Karpas-422 (cell line): ENCODE measurements at regions not wholly inside any gene's neighbourhood (a gene's known extent, or its start where the extent isn't known, plus 50 kb on each side); places are given as distances from the start of the nearest gene placed in this dataset.

Source experiments
- DNase-seq: peaks from one replicate; pipeline ENCODE4 v3.0.0-alpha.2; 2015
- H2AFZ ChIP-seq: fragments of 200-600 bp; sonication (generic); 2 replicates; pipeline ENCODE4 v1.6.1; 2014; ENCODE audit warnings: antibody characterized with exemption, low read length, mixed read lengths
- H3K27ac ChIP-seq: fragments of 200-600 bp; sonication (generic); 2 replicates; pipeline ENCODE4 v1.5.1; 2014; ENCODE audit warnings: mild to moderate bottlenecking, low read length, moderate library complexity
- H3K27me3 ChIP-seq: fragments of 200-600 bp; sonication (generic); 2 replicates; pipeline ENCODE4 v1.6.1; 2014; ENCODE audit warnings: low read length, mixed read lengths
- H3K36me3 ChIP-seq: fragments of 200-600 bp; sonication (generic); 2 replicates; pipeline ENCODE4 v1.6.1; 2014; ENCODE audit warnings: low read length, mixed read lengths; ENCODE audit not compliant: insufficient read depth
- H3K4me1 ChIP-seq: fragments of 200-600 bp; sonication (generic); 2 replicates; pipeline ENCODE4 v1.6.1; 2014; ENCODE audit warnings: mild to moderate bottlenecking, low read length, mixed read lengths
- H3K4me2 ChIP-seq: fragments of 200-600 bp; sonication (generic); 2 replicates; pipeline ENCODE4 v1.6.1; 2014; ENCODE audit warnings: low read length, low read depth, mild to moderate bottlenecking; ENCODE audit not compliant: poor library complexity, severe bottlenecking
- H3K4me3 ChIP-seq: fragments of 200-600 bp; sonication (generic); 2 replicates; pipeline ENCODE4 v1.5.1; 2014; ENCODE audit warnings: mild to moderate bottlenecking, antibody characterized with exemption, low read length, mixed read lengths
- H3K79me2 ChIP-seq: fragments of 200-600 bp; sonication (generic); 2 replicates; pipeline ENCODE4 v1.6.1; 2014; ENCODE audit warnings: mild to moderate bottlenecking, low read length, mixed read lengths
- H3K9ac ChIP-seq: fragments of 200-600 bp; sonication (generic); 2 replicates; pipeline ENCODE4 v1.6.0; 2014; ENCODE audit warnings: low read length
- H3K9me2 ChIP-seq: fragments of 200-600 bp; sonication (generic), shearing (Covaris generic); replicated peaks from 2 replicates; pipeline ENCODE4 v1.6.0; 2014; ENCODE audit warnings: mild to moderate bottlenecking, low read length, moderate library complexity; ENCODE audit not compliant: insufficient read depth
- H3K9me3 ChIP-seq: fragments of 300-700, 200-600 bp; sonication (generic); 2 replicates; pipeline ENCODE4 v1.6.1; 2014; ENCODE audit warnings: low read length, mixed read lengths
- H4K20me1 ChIP-seq: fragments of 200-600 bp; sonication (generic); 2 replicates; pipeline ENCODE4 v1.6.1; 2014; ENCODE audit warnings: mild to moderate bottlenecking, antibody characterized with exemption, low read length, low read depth; ENCODE audit not compliant: insufficient read depth

- Histone ChIP-seq H3K4me2 (no peak overlapping the region), H3K79me2 (no peaks in the 10 kb centered on the region), H3K27ac (no peak overlapping the region), H4K20me1 (no peaks in the 10 kb centered on the region), H2AFZ (no peak overlapping the region), H3K36me3 (no peaks in the 10 kb centered on the region), H3K9me3 (no peaks in the 10 kb centered on the region), H3K9me2 (no peaks in the 10 kb centered on the region), H3K9ac (no peak overlapping the region), H3K27me3 (no peaks in the 10 kb centered on the region), H3K4me3 (no peak overlapping the region), H3K4me1 (no peaks in the 10 kb centered on the region)
- no peak for DNase-seq
These were observed 55.1 kb upstream of the PPP2R2D start for GRCh38 chr10:131845505-131846239.

DNA sequence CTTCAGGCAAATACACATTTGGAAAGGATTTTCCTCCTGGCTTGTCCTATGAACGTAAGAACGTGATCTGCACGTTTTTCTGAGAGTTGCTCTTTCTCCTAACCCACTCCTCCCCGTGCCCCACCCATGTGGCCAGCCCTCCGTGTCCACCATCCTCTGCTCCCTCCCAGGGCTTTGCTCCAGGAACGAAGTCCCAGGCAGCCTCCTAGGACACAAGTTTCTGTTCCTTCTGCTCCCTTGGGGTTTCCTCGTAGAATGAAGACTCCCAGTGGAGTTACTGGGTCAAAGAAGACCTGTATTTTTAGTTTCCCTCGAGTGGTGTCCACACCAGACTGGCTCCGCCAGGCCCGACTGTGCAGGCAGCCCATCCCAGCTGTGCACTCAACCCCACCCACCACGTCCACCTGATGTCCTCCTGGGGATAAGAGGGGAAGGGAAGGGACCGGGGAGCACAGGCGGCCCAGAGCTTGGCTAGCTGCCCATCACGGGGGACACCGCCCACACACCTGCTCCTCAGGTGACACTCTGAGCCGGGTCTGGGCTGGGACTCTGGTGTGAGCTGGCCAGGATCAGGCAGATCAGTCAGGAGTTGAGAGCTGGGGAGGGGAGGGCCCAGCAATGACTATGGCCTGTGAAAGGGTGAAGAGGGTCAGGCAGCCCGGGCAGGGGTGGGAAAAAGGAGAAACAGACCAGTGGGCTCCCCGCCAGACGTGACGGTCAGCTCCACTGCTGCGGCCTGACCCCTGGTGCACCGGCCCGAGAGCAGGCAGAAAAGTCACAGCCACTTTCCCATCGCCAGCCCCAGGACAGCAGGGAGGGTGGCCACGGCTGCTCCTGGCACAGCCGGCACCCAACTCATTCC is 54.3 kb upstream of the PPP2R2D start:
- Histone ChIP-seq H3K4me1 (no peaks in the 10 kb centered on the region), H3K9me2 (no peaks in the 10 kb centered on the region), H3K9me3 (0 out of 2 replicates have a peak, but pooled peaks cover 3% of the 10 kb centered on the region), H3K27ac (no peak overlapping the region), H3K27me3 (no peaks in the 10 kb centered on the region), H3K4me2 (no peak overlapping the region), H3K9ac (no peak overlapping the region), H4K20me1 (no peaks in the 10 kb centered on the region), H3K79me2 (no peaks in the 10 kb centered on the region), H3K36me3 (no peaks in the 10 kb centered on the region), H2AFZ (no peak overlapping the region), H3K4me3 (no peak overlapping the region)
- no peak for DNase-seq

GRCh38 chr10:131847241-131847783 is 53.5 kb upstream of the PPP2R2D start:
- H3K9me2 ChIP-seq = no peaks in the 10 kb centered on the region
- H3K4me2 ChIP-seq = no peak overlapping the region
- DNase-seq = no peak
- H3K79me2 ChIP-seq = no peaks in the 10 kb centered on the region
- H2AFZ ChIP-seq = no peak overlapping the region
- H3K9me3 ChIP-seq = 0 out of 2 replicates have a peak, but pooled peaks cover 3% of the 10 kb centered on the region
- no peaks in the 10 kb centered on the region for H3K27me3 ChIP-seq
- H3K36me3 ChIP-seq = no peaks in the 10 kb centered on the region
- H3K27ac ChIP-seq = no peak overlapping the region
- no peaks in the 10 kb centered on the region for H3K4me1 ChIP-seq
- no peak overlapping the region for H3K4me3 ChIP-seq
- H3K9ac ChIP-seq = no peak overlapping the region
- H4K20me1 ChIP-seq = no peaks in the 10 kb centered on the region

DNA sequence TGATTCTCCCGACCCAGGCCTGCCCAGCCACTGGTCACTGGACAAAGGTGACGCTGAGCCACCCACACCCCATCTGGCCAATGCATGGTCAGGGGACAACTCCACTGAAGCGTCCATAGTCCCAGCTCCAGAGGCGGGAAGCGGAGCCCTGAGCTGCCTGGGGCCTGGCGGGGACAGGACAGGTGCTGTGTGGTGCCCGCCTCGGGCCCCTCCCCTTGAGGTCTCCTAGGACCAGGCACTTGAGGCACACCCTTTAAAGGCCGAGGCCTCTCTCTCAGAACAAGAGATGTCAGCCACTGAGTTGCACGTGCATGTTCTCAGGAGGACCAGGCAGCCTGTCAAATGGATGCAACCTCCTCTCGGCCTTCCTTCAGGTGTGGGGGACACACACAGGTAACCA is 52.5 kb upstream of the PPP2R2D start:
- DNase-seq = no peak
- Histone ChIP-seq H3K9ac (no peak overlapping the region), H3K4me2 (no peak overlapping the region), H4K20me1 (no peaks in the 10 kb centered on the region), H3K4me3 (no peak overlapping the region), H3K9me2 (no peaks in the 10 kb centered on the region), H3K4me1 (no peaks in the 10 kb centered on the region), H3K36me3 (no peaks in the 10 kb centered on the region), H2AFZ (no peak overlapping the region), H3K9me3 (0 out of 2 replicates have a peak, but pooled peaks cover 3% of the 10 kb centered on the region), H3K27me3 (no peaks in the 10 kb centered on the region), H3K79me2 (no peaks in the 10 kb centered on the region), H3K27ac (no peak overlapping the region)

DNA sequence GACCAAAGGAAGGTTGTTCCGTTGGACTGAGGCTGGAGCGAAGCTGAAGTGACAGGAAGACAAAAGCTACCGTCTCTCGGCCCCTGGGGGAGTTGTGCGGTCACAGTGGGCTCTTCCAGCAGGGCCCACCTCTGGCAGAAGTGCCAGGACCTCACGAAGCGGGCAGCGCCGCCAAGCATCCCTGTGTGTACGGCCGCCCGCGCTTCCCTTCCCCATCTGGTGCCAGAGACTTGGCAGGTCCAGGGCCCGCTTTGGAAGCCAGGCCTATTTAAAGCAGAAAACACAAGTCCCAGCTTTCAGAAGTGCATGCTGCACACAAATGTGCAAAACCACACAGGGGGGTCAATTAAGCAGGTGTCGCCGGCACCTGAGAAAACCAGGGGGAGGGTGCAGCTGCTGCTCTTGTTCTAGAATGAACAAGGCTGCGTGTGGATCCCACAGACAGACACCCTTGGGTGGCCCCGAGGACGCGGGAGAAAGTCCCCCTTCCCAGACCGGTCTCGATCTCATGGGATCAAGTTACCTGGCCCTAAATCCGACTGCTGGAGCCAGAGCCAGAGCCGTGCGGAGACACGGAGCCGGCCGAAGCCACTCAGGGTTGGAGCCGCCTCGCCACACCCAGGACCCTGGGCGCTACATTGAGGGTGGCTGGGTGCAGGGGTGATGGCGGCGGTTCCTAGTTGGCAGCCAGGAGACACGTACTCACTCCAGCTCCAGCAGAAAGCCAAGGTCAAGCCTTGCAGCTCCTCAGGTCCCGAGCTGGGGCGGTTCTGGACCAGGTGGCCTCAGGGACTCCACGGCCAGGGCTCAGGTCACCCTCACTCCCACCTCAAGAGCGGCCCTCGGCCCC is 51.8 kb upstream of the PPP2R2D start:
- Histone ChIP-seq H3K4me1 (no peaks in the 10 kb centered on the region), H3K36me3 (no peaks in the 10 kb centered on the region), H3K4me3 (no peak overlapping the region), H3K9ac (no peak overlapping the region), H3K27me3 (no peaks in the 10 kb centered on the region), H3K79me2 (no peaks in the 10 kb centered on the region), H3K9me2 (no peaks in the 10 kb centered on the region), H2AFZ (no peak overlapping the region), H4K20me1 (no peaks in the 10 kb centered on the region), H3K9me3 (0 out of 2 replicates have a peak, but pooled peaks cover 3% of the 10 kb centered on the region), H3K27ac (no peak overlapping the region), H3K4me2 (no peak overlapping the region)
- no peak for DNase-seq

DNA sequence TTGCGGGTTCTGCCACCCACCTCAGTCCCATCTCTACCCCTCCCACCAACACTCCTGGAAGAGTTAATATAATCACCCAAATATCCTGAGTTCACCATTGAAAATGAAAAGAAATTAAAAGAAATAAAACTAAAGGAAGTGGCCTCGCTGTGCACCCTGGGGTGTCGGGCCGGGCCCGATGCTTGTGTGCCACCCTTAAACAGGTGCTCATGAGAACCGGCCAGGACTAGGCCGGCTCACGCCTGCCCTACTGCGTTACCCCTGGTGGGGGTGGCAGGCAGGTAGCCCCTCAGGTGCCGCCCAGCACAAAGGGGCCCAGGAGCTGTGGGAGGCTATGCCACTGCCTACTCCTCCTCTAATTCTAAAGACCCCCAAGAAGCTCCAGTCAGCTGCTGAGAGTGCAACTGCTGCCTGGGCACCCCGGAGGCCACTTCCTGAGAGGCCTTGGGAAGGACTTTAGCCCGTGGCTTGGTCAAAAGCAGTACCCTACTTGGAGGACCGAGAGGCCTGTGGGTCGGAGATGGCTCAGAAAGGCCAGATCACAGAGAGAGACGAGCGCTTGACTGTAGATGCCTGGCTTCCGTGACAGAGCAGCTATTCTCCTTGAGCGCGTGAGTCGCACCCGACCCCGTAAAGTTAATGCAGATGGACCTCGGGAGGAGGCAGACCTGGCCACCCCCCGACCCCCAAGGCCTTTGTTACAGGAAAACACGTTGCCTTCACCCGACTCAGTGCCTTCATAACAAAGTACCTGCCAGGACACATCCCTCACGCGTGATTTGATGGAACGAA is 51.0 kb upstream of the PPP2R2D start:
- Histone ChIP-seq H3K4me3 (no peak overlapping the region), H3K9me2 (no peaks in the 10 kb centered on the region), H3K4me2 (no peak overlapping the region), H3K27ac (no peak overlapping the region), H3K4me1 (no peaks in the 10 kb centered on the region), H3K9me3 (0 out of 2 replicates have a peak, but pooled peaks cover 3% of the 10 kb centered on the region), H3K27me3 (no peaks in the 10 kb centered on the region), H2AFZ (no peak overlapping the region), H3K79me2 (no peaks in the 10 kb centered on the region), H3K9ac (no peak overlapping the region), H4K20me1 (no peaks in the 10 kb centered on the region), H3K36me3 (no peaks in the 10 kb centered on the region)
- no peak for DNase-seq

DNA sequence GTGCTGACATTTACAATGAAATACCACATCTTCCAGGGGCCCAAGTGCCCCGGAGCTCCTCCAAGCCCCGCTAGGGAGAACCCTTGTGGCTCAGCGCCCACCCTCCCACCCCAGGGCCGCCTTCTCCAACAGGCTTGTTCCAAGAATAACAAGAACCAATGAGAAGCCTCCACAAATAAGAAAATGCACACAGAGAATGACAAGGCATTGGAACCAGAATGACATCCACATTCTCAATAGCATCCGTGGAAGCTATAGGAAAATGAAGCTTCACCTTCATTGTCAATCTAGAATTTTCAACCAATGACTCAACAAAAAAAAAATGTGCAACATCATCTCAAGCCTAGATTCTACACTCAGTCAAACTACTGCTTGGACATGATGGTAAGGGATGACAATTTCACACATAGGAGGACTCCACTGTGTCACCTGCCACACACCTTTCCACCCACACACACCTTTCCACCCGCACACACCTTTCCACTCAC is 50.4 kb upstream of the PPP2R2D start:
- no peaks in the 10 kb centered on the region for H3K36me3 ChIP-seq
- H3K4me2 ChIP-seq = no peak overlapping the region
- DNase-seq = no peak
- no peaks in the 10 kb centered on the region for H4K20me1 ChIP-seq
- H3K9ac ChIP-seq = no peak overlapping the region
- H3K27me3 ChIP-seq = no peaks in the 10 kb centered on the region
- no peak overlapping the region for H3K27ac ChIP-seq
- H3K4me1 ChIP-seq = no peaks in the 10 kb centered on the region
- 0 out of 2 replicates have a peak, but pooled peaks cover 3% of the 10 kb centered on the region for H3K9me3 ChIP-seq
- no peak overlapping the region for H2AFZ ChIP-seq
- H3K4me3 ChIP-seq = no peak overlapping the region
- H3K79me2 ChIP-seq = no peaks in the 10 kb centered on the region
- no peaks in the 10 kb centered on the region for H3K9me2 ChIP-seq
